HG03378 (cell line): ENCODE measurements at regions not wholly inside any gene's neighbourhood (a gene's known extent, or its start where the extent isn't known, plus 50 kb on each side); places are given as distances from the start of the nearest gene placed in this dataset.
A peak's percentile ranks its signal among the peaks of the same experiment; 100 is the strongest.
"Not testable (repeated sequence)": the region's sequence is repeated elsewhere in the genome, so short reads cannot be mapped to it uniquely, and the experiment has no call there.

Source experiments
- ATAC-seq: cut with Tn5 transposase; IDR thresholded peaks from one replicate; pipeline ENCODE4 v1.9.1; 2021; ENCODE audit warnings: mild to moderate bottlenecking, moderate library complexity; ENCODE audit not compliant: unreplicated experiment

DNA sequence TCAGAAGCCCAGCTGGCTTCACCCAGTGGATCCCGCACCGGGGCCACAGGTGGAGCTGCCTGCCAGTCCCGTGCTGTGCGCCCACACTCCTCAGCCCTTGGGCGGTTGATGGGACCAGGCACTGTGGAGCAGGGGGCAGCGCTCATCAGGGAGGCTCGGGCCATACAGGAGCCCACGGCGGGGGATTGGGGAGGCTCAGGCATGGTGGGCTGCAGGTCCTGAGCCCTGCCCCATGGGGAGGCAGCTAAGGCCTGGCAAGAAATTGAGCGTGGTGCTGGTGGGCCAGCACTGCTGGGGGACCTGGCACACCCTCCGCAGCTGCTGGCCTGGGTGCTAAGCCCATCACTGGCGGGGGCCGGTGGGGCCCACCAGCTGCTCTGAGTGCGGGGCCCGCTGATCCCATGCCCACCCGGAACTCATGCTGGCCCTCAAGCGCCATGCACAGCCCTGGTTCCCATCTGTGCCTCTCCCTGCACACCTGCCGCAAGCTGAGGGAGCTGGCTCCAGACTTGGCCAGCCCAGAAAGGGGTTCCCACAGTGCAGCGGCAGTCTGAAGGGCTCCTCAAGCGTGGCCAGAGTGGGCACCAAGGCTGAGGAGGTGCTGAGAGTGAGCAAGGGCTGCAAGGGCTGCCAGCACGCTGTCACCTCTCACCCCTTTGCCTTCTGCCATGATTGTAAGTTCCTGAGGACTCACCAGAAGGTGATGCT lies 705.1 kb downstream of the STPG2 start:
- ATAC-seq, result not testable (repeated sequence)

DNA sequence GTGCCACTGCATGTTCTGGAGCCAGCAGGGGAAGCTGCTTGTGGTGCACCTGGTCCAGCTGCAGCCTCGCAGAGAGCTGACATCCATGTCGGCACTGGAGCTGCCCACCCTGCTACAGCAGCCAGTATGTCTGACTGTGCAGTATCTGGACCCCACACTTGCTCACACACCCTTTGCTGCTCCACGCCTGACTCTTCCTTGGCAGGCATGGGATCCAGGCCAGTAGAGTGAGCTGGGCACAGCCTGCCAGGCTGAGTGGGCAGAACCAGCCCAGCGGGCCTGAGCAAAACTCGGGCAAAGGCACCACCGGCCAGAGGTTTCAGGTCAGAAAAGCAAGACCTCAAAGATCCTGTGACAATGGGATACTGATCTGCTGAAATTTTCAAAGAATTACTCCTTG lies 690.1 kb downstream of the STPG2 start:
- no peak for ATAC-seq

DNA sequence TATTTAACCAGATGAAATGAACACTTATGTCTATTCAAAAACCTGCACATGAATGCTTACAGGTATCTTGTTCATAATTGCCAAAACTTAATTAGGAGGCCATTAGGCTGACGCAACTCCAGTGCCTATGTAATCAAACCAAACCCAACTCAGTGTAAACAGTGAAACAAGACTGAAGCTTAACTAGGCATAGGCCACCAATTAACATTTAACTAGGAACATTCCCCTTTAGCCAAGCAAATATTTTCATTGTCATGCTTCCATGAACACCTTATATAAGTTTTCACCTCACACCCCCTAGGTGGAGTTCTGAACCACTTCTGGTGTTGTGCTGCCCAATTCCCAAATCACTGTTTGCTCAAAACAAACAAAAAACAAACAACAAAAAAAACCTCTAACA lies 686.0 kb downstream of the STPG2 start:
- no peak for ATAC-seq

DNA sequence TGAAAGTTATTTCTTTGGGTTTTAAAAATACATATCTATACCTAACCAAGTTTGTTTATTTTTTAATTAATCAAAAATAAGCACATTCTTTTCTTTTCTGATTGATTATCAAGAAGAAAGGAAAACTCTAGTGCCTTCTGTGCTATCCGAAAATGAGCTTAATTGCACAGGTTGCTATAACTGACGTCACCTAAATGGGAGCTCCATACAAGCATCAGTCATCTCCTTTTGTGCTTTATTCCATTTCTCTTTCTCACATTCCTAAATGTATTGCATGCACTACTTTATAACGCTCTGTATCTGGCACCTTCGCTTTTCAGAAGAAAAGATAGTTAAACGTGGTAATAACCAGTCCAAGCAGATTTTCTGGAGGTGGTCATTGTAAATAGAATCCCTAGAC lies 675.0 kb downstream of the STPG2 start:
- no peak for ATAC-seq

DNA sequence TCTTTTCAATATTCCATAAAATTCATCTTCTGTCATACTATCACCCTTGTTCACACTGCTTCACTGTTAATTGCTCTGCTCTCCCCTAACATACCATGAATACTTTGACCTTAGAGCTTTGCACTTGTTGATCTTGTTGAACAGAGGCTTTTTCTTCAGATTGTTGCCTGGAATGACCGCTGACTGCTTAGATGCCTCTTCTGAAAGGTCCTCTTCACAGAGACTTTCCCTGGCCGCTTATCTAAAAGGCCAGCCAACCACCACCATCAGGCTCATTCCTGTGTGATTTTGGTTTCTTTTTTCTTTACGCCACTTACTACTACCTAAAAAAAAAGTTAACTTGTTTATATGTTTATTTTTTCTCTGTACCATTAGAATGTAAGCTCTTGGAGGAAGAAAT lies 667.7 kb downstream of the STPG2 start:
- no peak for ATAC-seq

DNA sequence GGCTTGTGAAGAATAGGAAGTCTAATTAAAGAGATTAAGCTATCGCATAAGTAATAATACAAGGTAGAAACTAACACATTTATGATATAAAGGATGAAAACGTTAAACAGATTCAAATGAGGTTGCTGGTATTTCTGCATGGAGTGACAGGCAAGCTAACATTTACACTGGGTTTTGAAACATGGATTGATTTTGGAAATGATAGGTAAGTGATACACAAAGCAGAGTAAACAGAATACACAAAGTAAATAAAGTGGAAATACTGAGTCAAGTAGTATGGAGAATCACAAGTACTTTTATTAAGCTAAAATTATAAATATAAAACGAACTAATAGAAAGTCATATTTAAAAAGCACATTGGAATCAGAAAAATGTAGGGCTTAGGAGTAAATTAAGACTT lies 665.3 kb downstream of the STPG2 start:
- ATAC-seq, result no peak

DNA sequence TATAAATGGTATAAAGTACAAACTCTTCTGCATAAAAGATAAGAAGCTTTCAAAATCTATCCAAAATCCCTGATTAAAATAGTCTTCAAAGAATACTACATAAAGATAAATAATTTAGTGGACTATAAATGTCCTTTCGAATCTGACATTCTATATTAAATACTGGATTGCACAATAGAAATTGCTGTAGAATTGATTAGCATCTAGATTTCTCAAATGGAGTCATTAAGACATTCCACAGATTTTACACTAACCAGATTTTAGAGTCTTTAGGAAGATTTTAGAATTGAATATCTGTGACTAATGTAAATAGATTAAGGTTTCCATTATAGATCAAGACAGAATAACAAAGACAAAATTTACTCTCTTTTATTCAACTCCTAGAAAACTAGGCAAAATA lies 663.9 kb downstream of the STPG2 start:
- ATAC-seq, result no peak

DNA sequence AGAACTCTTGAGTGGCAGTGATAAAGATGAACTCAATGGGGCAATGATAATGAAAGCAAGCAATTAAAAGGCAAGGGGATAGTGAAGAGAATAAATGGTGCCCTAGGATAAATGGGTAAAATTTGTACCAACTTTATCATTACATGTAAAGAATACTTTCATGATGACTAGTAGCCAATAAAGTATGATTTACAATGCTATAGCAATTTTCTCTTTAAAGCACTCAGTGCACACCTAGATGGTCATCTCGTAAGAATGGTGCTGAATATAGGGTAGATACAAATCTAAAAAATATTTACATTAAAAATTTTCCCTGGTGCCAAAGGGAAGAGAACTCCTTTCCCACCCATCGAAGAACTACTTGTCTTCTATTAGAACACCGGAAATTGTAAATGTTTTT lies 651.4 kb downstream of the STPG2 start:
- ATAC-seq, result no peak

DNA sequence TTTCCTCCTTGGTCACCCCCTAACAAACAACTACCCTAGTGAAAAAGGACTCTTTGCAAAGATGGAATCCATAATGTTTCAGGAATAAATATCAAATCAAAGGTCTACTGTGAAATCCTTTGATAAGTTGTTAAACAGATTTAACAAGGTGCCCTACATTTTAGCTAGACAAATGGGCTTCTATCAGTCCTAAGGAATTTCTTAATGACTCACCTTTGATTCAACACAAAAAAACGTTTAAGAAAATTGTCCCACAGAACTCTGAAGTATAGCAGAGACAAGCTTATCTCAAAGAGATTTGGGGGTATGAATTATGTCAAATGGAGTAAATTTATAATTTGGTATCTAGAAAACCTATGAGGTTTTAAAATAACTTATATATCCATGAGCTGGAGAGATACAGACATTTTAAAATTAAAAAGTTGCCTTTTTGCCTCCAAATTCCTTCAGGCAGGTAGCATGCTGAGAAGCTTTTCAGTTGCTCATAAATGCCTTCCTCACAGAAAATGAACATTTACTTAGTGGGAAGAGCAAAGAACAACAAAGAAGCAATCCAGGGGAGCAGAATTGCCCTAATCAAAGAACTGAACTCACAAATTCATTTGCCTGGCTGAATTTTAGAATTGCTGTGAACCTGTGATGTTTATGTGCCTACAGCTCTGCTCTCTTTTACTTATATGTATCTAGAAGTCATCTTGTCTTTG lies 649.3 kb downstream of the STPG2 start:
- no peak for ATAC-seq

DNA sequence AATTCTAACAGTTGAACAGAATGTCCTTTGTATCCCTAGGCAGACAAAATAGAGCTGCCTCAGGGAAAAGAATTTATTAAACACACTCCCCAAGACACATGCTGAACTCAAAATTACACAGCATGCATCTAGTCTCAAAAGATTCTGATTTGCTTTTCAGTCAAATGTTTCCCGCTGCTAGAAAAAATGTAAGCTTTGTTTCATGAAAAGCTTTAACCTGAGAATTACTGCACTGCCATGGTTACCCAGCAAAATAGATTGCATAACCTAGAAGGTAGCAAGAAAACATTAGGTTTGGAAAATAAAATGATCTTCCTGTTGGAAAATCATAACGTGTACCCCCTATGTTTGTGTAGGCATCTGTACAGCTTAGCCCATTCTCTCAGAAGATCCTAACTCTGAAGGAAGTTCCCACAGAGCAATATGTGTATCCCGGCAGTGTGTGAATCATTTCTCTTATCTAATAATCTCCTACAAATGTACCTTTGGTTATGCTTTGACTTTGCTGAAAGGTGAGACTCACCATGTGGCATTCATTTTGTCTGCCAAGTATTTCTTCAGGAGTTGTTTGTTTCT lies 646.9 kb downstream of the STPG2 start:
- no peak for ATAC-seq

DNA sequence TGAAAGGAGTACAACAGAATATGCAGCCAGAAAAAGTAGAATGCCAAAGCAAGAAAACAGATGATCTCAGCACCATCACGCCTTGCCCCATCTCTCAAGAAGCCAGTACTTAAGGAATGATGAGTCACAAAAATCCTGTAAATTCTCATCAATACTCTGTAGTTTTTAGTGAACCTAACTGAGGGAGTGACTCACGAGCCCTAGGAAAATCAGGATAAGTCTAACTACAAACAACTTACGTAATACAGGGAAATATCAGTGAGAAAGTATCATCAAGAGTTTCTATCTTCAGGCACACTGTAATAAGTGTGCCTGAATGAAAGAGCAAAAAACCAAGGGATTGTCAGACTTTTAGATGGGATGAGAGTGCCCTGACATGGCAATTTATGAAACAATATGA lies 644.4 kb downstream of the STPG2 start:
- no peak for ATAC-seq

DNA sequence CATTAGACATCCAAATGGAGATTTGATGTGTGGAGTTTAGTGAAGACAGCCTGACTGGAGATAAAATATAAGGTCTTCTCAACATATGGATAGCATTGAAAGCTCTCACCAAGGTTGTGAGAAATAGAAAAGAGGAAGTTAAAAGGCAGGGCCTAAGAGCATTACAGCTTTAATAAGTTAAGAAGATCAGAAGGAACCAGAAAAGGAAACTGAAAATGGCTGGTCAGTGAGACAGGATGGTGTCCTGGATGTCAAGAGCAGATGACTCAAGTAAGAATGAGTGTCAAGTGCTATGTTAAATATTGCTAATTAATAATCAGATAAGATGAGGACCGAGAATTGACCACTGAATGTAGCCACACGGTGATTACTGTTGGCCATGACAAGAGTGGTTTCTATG lies 642.9 kb downstream of the STPG2 start:
- peak; percentile 98 for ATAC-seq

DNA sequence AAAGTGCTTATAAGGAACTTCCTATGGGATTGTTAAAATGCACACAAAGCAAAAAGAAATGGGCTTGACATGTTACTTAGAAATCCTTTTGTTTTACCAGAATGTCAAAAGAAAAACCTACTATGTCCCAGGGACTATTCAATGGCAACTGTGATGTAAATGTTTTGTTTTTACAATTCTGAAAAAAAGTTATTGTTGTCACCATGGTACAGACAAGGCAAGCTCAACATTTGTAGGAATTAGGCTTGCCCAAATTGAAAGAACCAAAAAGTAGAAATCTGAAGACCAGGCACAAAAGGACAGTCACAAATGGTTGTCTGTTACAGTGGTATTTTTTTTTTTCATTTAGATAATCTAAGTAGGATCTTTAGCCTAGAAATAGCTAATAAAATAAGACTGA lies 638.6 kb downstream of the STPG2 start:
- ATAC-seq, result no peak

DNA sequence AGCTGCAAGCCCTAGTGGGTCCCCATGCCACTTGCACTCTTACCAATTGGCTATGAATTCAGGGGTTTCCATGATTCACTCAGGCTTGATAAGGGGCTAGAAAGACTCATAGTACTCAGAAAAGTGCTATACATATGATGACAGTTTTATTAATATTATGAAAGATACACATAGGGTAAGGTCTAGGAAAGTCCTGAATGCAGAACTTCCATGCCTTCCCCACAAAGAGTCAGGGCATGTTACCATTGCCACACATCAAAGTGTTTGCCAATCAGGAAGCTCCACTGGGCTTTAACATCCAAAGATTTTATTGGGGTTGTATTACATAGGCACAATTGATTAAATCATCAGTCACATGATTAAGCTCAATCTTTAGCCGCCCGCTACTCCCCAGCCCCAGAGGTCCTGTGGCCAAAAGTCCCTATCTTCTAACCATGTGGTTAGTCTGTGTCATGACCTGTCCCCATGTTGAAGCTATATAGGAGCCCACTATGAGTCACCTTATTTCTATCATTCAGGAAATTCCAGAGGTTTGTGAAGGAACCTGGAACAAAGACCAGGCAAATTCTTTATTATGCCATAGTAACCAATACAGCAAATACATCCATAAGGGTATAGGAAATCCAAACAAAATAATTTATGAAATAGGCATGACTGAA lies 635.6 kb downstream of the STPG2 start:
- ATAC-seq, result no peak
